ENCODE measurements at regions not wholly inside any gene's neighbourhood (a gene's known extent, or its start where the extent isn't known, plus 50 kb on each side); places are given as distances from the start of the nearest gene placed in this dataset.

DNA sequence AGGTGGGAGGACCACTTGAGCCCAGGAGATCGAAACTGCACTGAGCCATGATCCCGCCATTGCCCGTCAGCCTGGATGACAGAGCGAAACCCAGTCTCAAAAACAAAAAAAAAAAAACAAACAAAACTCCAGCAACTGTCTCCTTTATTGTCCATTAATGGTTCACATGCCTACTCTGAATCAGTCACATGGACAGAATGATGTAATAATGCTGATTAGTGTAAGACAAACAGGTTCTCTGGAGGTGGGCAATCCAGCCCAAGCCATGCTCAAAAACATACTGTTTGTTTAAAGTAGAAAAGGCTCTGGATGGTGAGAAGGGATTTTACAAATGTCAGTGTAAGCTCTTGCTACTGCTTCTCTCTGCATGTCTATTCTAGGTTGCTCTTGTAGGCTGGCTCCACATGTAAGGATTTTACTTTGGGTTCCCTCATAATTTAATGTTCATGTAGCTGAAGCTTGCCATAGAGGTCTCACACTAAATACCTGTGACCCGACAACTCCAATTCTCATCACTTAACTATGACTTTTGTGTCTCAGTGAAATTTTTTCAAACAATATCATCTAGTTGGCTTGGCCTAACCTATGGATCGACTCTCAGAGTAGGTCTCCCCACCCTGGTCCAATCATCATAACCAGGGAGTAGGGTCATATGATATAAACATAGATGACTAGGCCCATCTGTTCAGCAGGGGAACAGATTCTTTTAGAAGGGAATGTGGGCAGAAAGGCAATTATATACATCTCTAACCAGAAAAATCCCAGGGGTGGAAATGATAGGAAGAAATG lies 83.9 kb upstream of the SLC39A10 start:
- intact Hi-C loops (cut with micrococcal nuclease; ENCODE audit: unreplicated experiment), result no loop called here
- SMC1A ChIA-PET (ENCODE audit: uncharacterized antibody, unreplicated experiment), result interaction anchor here (1.7 to 8.9 kb wide), 10 partner anchors 8 to 494 kb away, joined by 5 to 244 read pairs (median 44); partner anchors contain the start of gene DNAH7
- ATAC-seq (no peak), DNase-seq (ENCODE audit: low read depth, low spot score) (no peak), FAIRE-seq (no peak)
- Histone ChIP-seq H3K9me3 (replicated peaks; ENCODE audit: control insufficient read depth, insufficient read depth, low read length) (no peaks in the 10 kb centered on the region), H3K4me2 (ENCODE audit: control insufficient read depth, insufficient read depth) (no peak overlapping the region), H4K20me1 (ENCODE audit: control insufficient read depth, insufficient read depth) (no peaks in the 10 kb centered on the region), H3K4me1 (ENCODE audit: control insufficient read depth, insufficient read depth, low read length) (no peaks in the 10 kb centered on the region; the same call in 1 of the 2 replicates), H3K9ac (ENCODE audit: control insufficient read depth, insufficient read depth, low read length) (no peak overlapping the region), H2AFZ (ENCODE audit: control insufficient read depth, low read depth, low read length) (no peak overlapping the region), H3K79me2 (ENCODE audit: control insufficient read depth, insufficient read depth, low read length) (no peaks in the 10 kb centered on the region), H3K27ac (ENCODE audit: control insufficient read depth, insufficient read depth) (no peak overlapping the region), H3K4me3 (no peak overlapping the region), H3K36me3 (ENCODE audit: control insufficient read depth in 2 of 2, insufficient read depth in 2 of 2, low read length in 1 of 2) (no peaks in the 10 kb centered on the region), H3K27me3 (replicated peaks in 1 of 2; ENCODE audit: control insufficient read depth in 2 of 2, insufficient read depth in 2 of 2, low read length in 1 of 2) (no peaks in the 10 kb centered on the region)
- CTCF ChIA-PET, result interaction anchor here (0.9 to 7.8 kb wide), 8 partner anchors 13 to 92 kb away, joined by 3 to 221 read pairs (median 60); partner anchors contain the start of gene SLC39A10
- 80% methylated on average over 6 of the region's 6 CpGs for WGBS (ENCODE audit: insufficient coverage, insufficient replicate concordance, low lambda C conversion rate, missing lambda C conversion rate)
- in situ Hi-C loops (cut with MboI), result loop anchor here (10.0 kb wide), 1 partner anchor 492 kb away; the partner anchor contains the start of gene DNAH7
- POLR2A ChIA-PET, result interaction anchor here (1.9 kb wide), 1 partner anchor 39 kb away, joined by 7 read pairs; no protein-coding TSS in a partner anchor
- no TSS peak for BruUV-seq (replicated peaks)
- RAD21 ChIA-PET (ENCODE audit: unreplicated experiment), result interaction anchor here (0.6 to 6.8 kb wide), 7 partner anchors 12 to 495 kb away, joined by 3 to 264 read pairs (median 8); partner anchors contain the start of genes DNAH7 and SLC39A10
- no peak for TF ChIP-seq CREM (IDR thresholded peaks at IDR 0.05; ENCODE audit: low read depth)
- no peak for TF ChIP-seq BRCA1 (IDR thresholded peaks at IDR 0.05; ENCODE audit: low read depth, low read length)
- no peak for TF ChIP-seq NKRF (conservative IDR thresholded peaks at IDR 0.05)
- no peak for TF ChIP-seq SREBF2 (IDR thresholded peaks at IDR 0.05; ENCODE audit: low read length)
- TF ChIP-seq ZNF592 (IDR thresholded peaks at IDR 0.05), result no peak
- TF ChIP-seq BACH1 (IDR thresholded peaks at IDR 0.05; ENCODE audit: borderline replicate concordance), result no peak
- TF ChIP-seq KAT2A (conservative IDR thresholded peaks at IDR 0.05; ENCODE audit: control insufficient read depth, low read depth, low read length), result no peak
- TF ChIP-seq RBBP5 (conservative IDR thresholded peaks at IDR 0.05), result no peak
- TF ChIP-seq MYC (IDR thresholded peaks at IDR 0.05; ENCODE audit: insufficient read depth, insufficient read length, insufficient replicate concordance, low read length, severe bottlenecking), result no peak
- no peak for TF ChIP-seq ASH2L (IDR thresholded peaks at IDR 0.05; ENCODE audit: borderline replicate concordance, low read depth)
- no peak for TF ChIP-seq FOXK2 (IDR thresholded peaks at IDR 0.05)
- TF ChIP-seq SMAD1 (IDR thresholded peaks at IDR 0.05; ENCODE audit: low read depth, partially characterized antibody), result no peak
- TF ChIP-seq MTA2 (IDR thresholded peaks at IDR 0.05; ENCODE audit: low read depth), result no peak
- no peak for TF ChIP-seq NR2F1 (conservative IDR thresholded peaks at IDR 0.05)
- no peak for TF ChIP-seq CREB1 (IDR thresholded peaks at IDR 0.05; ENCODE audit: low read depth)
- no peak for TF ChIP-seq TAF1 (IDR thresholded peaks at IDR 0.05; ENCODE audit: borderline replicate concordance, low read depth, low read length)
- no peak for TF ChIP-seq SMAD5 (IDR thresholded peaks at IDR 0.05; ENCODE audit: low read depth)
- TF ChIP-seq SRF (IDR thresholded peaks at IDR 0.05; ENCODE audit: low read depth in 2 of 2, low read length in 2 of 2), result no peak
- no peak for TF ChIP-seq STAT1 (conservative IDR thresholded peaks at IDR 0.05)

All from GM12878 (cell line).